GM12873 (cell line): ENCODE measurements at regions not wholly inside any gene's neighbourhood (a gene's known extent, or its start where the extent isn't known, plus 50 kb on each side); places are given as distances from the start of the nearest gene placed in this dataset.

Source experiments
- CTCF ChIP-seq: IDR thresholded peaks from 2 replicates; pipeline ENCODE4 v1.5.1; 2012; ENCODE audit warnings: low read depth, mild to moderate bottlenecking, moderate library complexity, low read length, control low read depth; ENCODE audit not compliant: insufficient read depth; ENCODE audit errors: missing control alignments

GRCh38 chr3:192038726-192039125 is 577.8 kb downstream of the PYDC2 start:
- TF ChIP-seq CTCF, result no peak

GRCh38 chr3:192039593-192039992 is 578.6 kb downstream of the PYDC2 start:
- no peak for TF ChIP-seq CTCF

GRCh38 chr3:192040282-192041043 is 579.5 kb downstream of the PYDC2 start:
- TF ChIP-seq CTCF, result no peak

- TF ChIP-seq CTCF, result no peak
These were observed 581.2 kb downstream of the PYDC2 start for GRCh38 chr3:192042116-192042515.

- no peak for TF ChIP-seq CTCF
These were observed 593.9 kb downstream of the PYDC2 start for GRCh38 chr3:192054881-192055280.

GRCh38 chr3:192055946-192056345 is 595.0 kb downstream of the PYDC2 start:
- no peak for TF ChIP-seq CTCF

- TF ChIP-seq CTCF, result no peak
These were observed 596.3 kb downstream of the PYDC2 start for GRCh38 chr3:192057261-192057660.
